Dermis blood vessel endothelial cell (primary cell): ENCODE measurements at regions not wholly inside any gene's neighbourhood (a gene's known extent, or its start where the extent isn't known, plus 50 kb on each side); places are given as distances from the start of the nearest gene placed in this dataset.
"Not testable (repeated sequence)": the region's sequence is repeated elsewhere in the genome, so short reads cannot be mapped to it uniquely, and the experiment has no call there.

Experiments used
- DNase-seq: peaks from one replicate; pipeline ENCODE4 v3.0.0; 2010

DNA sequence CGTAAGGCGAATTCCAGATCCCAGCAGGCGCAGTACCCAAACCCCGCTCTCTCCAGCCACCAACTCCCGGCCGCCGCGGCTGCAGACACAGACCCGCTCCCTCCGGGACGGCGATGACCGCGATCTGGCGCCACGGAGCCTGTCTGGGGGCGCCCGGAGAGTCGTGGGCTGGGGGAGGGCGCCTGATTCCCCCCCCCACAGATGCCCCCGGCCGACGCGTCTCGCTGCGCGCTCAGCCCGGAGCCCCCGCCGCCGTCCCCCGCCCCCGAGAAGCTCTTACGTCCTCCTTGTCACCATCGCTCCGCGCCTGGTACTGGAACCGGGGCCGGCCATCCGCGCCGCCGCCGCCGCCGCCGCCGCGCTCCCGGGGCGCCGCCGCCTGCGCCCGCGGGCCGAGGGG, 173.6 kb downstream of the ATP6V0E2 start:
- DNase-seq, result not testable (repeated sequence)

DNA sequence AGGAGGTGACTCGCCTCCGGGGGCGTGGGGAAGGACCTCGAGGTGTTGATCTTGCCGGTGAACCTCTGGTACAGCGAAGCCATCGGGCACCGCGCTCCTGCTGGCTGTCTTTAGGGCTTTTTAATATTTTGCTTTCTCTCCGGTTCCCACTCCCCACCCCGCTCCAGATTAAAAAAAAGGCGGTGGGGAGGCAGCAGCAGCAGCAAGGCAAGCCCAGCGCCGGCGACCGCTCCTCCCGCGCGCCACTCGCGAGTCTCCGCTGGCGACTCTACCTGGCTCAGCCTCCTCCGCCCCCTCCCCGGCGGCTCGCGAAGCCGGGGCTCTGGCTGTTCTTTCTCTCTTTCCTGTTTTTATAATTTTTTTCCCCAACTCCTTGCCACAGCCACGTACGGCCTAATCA, 174.0 kb downstream of the ATP6V0E2 start:
- not testable (repeated sequence) for DNase-seq

DNA sequence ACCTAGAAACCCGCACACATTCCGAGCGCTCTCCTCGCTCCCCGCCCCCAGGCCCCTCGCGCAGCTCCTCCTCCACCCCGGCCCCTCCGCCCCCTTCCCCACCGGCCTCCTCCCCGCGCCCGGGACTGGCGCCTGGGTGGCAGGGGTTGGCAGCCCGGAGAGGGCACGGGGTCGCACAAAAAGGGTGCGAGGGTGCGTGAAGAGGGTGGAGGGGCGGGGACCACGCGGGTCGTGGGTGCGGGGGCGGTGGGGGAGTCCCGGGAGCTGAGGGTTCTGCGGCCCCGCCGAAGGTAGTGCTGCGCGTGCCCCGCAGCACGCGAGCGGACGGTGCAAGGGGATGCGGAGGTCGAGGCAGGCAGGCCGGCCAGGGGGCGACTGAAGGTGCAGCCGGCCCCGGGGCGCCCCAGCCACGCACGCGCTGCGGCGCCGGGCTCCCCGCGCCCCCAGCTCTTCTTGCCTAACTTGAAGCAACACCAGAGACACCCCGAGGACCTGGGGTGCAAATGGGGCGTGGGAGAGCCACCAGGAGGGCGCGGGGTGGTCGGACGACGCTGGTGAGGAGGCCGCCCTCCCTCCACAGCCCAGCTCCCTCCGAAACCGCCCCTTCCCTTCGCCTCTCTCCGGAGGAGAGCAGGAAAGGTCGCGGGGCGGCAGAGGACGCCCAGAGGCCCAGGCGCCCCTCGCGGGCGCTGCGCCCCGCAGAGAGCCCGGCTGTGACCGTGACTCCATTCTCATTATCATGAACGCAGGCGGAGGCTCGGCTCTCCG, 174.7 kb downstream of the ATP6V0E2 start:
- DNase-seq, result not testable (repeated sequence)

DNA sequence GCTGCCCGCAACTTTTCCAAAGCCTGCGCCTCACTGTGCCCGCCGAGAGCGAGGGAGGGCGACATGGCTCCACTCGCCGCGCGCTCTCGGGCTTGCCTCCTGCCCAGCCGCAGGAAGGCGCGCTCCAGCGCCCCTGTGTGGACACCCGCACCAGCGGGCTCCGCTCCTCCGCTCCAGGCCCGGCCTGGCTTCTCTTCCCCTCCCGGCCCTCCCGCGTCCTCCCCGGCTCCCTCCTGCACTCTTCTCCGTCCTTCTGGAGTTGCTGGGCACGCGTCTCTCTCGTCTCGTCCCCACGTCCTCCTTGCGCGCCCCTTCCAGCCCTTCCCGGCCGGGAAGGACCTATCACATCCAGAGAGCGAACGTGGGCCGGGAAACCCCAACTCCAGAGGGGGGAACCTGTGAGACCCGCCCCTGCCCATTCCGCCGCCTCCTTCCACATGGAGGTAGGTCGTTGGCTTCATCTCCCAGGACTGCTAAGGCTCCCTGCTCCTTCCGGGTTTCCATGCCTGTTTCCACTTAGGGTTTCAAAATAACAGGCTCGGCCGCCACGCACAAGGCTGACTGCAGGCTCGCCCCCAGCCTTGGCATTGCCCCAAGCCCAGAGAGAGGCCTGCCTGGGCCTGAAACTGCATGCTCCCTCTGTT, 175.4 kb downstream of the ATP6V0E2 start:
- not testable (repeated sequence) for DNase-seq

DNA sequence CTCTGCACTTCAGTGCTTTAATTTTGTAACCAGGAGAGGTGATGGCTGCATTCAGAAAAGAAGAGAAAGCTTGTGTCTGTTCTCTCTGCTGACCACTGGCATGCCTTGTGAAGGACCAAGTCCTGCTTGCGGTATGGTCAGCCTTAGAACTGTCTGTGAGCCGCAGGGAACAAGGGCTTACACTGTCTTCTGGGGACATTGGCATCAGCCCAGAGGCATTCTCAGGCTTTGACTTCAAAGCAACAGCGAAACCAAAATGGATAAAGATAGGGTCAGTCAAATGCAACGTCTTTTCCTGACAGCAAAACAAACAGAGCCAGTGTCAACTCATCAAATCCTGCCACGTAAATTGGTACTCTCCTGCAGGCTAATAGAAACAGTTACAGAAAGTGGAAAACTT, 179.6 kb downstream of the ATP6V0E2 start:
- DNase-seq, result not testable (repeated sequence)

DNA sequence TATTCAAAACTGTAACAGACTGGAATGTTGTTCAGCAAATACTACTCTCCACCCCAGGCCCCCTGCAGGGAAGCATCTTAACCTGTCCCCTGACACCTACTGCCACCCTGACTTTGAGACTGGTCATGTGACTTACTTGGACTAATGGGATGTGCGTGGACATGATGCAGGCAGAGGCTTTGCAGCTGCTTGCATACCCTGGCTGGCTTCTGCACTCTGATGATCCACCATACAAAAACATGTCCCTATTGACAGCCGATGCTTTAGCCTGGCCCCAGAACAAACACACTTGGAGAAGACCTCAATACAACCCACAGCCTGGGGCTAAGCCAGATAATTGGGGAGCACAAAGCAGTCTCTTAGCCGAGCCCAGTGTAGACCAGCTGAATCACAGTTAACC, 180.5 kb downstream of the ATP6V0E2 start:
- DNase-seq, result not testable (repeated sequence)

DNA sequence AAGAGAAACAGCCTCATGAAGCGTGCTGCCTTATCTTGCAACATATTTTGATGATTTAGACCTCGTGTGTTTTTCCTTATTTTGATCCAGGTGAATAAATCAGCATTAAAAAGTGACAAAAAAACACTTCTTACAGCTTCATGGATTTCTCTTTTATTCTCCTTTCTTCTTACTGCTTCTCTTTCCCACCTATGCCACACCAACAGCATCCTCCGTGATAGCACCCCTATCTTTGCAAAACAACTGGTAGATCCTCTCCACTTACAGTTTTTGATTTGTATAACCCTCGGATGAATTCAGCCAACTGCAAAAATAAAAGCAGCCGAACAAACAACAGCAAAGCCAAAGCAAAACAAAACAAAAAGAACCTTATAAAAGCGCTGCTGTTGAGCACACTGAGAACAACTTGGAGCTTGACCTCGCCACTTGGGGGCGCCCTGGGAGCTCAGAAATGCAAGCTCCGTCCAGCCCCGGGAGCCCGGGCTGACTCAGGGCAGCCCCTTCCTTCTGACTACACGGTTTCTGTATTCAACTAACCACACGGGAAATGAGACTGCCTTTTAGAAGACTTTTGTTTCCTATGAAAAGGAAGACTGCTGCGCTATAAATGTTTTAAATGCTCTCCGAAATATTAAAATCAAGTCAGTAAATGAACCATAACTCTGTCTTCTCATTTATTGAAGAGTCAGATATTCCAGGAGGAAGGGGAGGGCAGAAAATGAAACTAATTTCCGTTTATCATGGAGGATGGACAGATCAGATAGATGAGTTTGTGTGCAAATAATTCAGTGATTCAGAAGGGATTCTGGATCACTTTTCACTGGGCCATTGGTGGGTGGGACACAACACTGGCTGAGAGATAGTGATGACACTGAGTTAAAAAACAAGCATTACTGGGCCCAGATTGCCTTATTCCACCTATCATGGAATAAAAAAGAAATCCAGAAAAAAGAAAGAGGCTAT, 186.8 kb downstream of the ATP6V0E2 start:
- not testable (repeated sequence) for DNase-seq

DNA sequence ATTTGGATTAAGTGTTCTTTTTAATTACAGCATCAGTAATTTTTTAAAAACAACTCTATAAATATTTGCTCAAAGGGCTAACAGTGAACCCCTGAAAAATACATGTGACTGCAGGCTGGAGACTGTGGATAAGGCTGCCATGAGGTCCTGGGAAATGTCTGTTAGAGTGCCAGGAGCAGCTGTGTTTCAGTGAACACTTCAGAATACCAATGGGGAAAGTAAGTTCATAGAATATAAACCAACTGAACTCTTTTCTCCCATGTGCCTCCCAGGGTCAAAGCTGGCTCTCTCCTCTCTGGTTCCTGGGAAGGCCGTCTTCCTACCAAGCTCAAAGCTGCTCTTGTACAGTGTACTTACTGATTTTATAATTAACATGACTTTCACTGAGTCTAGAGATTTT, 189.4 kb downstream of the ATP6V0E2 start:
- not testable (repeated sequence) for DNase-seq

DNA sequence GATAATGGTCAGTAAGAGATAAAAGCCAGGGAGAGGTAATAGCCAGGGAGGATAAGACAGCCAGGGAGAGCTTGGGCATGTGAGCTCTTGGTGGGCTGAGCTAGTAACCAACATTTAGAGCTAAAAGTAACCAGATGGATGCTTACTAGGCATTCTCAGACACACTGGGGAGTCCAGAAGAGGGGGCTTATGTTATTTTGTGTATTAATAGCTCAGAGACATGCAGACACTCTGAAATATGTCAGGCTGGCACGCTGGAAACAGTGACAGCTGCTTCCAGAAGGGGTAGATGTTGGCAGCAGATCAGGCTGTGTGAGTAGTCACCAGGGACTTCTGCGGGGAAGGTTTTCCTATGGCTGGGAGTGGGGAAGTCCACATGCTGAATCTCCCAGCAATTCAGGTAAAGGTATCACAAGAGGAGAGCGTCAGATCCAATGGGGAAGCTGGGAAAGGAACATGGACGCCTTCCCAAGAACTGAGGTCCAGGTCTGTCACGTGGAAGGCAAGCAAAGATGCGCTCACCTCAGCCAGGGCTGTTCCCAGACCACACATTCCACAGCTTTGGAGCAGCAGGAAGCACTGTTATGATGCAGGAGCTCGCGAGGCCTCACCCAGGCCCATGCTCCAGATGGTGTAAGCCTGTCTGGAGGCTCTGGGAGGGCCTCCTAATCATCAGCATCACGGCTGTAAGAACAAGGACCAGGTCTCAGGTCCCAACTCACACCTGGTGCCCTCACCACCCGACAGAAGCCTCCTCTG, 196.0 kb downstream of the ATP6V0E2 start:
- DNase-seq, result not testable (repeated sequence)

DNA sequence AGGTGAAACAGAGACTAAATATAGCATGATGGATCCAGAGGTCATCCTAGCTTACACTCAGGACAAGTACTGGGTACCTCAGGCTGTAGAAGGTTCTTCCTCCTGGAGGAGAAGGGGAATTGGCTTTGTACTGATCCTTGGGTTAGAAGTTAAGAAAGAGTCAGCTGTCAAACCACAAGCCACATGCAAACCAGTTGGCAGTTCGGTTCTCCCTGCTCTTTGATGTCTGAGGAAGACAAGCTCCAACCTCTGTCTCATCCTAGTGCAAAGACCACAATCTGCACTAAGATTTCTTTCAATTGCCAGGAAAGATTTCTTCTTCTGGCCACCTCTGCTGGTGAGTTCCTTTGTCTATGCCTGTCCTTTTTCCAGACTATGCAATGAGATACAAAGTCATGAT, 203.8 kb downstream of the ATP6V0E2 start:
- DNase-seq, result not testable (repeated sequence)

DNA sequence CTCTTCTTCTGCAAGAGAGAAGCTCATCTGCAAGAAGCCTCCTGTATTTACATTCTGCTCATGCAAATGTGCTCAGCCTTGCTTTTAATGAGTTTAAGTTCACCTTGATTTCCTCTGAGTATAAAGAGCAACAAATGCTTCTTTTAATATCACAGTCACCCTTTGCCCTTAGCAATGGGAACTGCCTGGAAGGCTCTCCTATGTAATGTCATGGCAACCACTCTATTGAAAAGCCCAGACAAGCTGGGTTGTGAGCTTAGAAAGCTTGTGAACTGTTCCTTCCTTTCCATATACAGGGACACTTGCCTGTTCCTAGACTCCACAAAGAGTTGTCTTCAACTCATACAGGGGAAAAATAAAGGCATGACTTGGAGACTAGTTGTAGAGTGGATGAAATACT, 208.1 kb downstream of the ATP6V0E2 start:
- not testable (repeated sequence) for DNase-seq

DNA sequence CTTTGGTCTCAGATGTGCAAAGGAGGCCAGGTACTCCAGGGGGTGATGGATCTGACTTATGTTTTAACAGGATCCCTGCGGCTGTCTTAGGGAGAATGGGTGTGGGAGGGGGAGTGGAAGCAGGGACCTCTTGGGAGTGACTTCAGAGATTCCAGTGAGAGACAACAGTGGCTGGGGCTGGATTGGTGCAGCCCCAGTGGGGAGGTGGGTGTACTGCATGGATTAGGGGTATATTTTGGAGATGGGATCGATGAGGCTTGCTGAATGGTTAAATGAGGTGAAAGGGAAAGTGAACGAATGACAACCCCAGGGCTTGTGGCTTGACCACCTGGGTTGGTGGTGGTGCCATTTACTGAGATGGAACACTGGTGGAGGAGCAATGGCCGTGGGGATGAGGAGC, 211.0 kb downstream of the ATP6V0E2 start:
- not testable (repeated sequence) for DNase-seq

DNA sequence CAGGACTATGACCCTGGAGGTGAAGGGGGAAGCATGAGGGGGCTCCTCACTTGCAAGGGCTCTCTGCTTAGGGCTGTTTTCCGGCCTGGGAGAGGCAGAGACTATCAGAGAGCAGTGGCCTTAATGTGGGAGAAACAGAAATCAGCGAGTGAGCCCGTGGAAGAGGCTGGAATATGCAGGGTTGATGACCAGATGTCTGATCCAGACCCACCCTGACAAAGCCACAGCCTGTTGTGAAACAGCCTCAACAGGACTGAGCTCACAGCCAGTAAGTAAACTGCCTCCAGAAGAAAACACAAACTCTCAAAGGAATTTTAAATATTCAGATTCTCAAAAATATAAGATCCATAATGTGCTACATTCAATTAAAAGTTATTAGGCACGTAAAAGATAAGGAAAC, 213.7 kb downstream of the ATP6V0E2 start:
- not testable (repeated sequence) for DNase-seq

DNA sequence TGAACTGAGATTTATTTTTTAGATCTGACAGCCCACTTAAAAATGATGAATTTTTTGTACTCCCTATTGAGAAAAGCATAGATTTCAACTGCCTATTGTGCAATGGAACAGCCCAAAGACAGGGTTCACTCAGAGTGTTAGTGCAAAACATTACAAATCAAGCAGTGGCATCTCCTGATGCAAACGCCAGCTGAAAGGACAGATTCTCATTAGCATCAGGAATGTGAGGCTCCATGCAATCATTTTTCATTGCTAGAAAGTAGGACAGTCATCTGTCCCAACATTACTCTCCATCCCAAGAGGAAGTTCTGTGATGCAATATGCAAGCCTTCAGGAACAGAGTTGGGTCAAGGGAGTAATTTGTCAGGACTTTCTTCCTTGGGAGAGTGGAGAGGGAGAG, 215.4 kb downstream of the ATP6V0E2 start:
- not testable (repeated sequence) for DNase-seq

DNA sequence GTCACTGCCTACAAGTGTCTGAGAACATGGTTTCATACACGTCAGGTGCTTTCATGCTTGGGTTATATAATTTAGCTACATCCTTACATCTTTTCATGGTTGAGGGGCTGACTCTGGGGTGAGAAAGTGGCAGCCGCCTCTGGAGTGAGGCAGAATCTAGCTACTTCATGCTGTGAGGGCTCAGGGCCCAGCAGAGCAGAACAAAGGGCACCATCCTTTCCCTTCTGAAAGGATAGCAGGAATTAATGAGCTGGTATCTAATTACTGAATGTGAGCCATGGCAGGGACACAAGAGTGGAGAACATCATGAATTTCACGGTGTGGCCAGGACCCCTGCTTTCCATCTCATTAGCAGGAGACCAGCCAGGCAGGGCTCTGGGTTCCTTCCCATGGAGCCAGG, 217.0 kb downstream of the ATP6V0E2 start:
- DNase-seq, result not testable (repeated sequence)

DNA sequence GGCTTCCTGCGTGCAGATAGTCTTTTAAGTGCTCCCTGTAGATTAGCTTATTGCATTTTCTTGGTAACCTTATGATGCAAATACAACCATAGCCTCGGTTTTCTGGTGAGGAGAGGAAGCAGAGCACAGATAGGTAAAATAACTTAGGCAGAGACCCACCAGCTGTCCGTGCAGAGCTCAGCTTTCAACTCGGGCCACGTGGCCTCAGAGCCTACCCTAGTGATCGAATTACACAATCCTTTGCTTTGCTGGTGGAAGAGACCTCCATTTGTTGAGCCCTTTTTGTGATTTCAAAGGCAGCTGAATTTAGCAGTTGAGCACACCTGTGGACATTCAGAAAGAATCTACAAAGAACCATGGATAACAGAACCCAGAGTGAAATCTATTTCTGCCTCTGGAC, 220.1 kb downstream of the ATP6V0E2 start:
- not testable (repeated sequence) for DNase-seq

DNA sequence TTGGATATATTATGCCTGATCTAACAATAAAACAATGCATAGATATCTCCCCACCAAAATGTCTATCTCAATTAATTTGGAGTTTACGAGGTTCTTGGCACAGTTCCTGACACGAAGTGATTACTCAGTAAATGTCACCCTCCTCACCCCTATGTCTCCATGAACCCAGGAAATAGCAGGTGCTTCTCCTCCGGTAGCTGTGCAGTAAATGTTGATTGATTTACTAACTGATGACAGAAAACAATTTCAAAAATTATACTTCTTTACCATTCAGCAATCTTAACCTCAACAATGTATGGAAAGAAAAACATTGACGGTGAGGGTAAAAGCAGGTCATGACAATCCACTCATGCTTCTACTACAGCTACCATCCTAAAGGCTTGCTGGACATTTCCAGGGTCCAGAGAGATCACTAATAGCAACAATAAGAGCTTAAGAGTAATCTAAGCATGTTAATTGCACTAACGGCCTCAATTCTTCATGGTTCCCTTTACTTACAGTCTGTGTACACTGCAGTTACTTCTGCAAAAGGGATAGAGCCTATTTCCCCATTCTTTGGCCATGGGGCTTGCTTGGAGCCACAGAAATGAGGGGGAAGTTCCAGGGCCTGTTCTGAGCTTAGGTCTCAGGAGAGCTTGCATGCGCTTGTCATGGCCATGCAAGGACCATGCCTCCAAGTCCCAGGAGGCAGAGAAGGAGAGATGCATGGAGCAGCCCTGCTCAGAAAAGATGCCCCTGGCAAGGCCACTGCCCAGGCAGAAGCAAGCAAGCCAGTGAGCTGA, 222.6 kb downstream of the ATP6V0E2 start:
- not testable (repeated sequence) for DNase-seq

DNA sequence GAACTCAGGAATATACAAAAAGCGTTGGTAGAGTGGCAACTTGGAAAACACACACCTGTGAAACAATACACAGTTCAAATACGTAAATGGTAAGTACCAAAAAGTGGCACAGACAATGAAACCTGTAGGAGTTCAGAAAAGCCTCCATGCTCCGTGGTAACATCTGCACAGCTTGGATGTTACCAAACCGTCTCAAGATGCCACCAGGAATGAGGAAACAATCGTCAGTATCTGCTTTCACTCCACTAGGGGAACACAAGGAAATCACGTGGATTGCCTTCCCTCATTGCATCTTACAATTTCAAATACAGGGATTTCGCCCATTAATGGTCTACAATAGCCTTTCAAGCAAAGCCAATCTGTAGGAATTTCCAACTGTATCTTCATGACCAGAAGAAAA, 224.6 kb upstream of the LRRC61 start:
- DNase-seq, result not testable (repeated sequence)

DNA sequence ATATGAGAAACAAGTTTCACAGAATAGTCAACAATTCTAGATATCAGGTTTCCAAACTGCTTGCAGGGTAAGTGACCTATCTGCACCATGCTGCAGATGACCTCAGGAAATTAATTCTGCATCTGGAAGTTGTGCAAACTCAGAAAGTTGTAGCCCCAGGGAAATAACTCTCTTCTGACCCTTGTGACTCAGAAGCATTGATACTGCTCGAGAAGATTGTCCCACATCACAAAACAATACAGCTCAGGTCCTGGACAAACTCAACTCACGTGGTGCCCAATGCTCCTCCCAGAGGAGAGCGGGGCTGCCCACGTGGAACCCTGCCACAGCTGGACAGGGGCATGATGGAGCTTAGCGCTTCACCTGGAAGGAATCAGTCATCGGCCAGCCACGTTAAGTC, 221.9 kb upstream of the LRRC61 start:
- DNase-seq, result not testable (repeated sequence)

DNA sequence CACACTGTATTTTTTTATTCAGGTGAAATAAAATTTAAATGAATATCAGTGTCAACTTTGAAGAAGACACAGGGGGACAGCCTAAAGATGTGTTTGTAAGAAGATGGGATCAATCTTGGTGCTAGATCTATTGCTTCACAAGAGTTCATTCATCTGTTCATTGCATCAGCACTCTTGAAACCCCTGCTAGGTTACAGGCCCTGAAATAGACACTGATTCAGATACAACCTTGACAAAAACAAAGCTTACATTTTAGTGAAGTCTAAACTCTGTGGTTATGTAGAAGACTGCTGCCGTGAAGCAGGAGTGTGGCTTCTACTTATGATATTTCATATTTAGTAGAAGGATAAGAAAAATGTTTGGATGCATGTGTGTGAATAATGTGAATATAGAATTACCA, 215.9 kb upstream of the LRRC61 start:
- not testable (repeated sequence) for DNase-seq

DNA sequence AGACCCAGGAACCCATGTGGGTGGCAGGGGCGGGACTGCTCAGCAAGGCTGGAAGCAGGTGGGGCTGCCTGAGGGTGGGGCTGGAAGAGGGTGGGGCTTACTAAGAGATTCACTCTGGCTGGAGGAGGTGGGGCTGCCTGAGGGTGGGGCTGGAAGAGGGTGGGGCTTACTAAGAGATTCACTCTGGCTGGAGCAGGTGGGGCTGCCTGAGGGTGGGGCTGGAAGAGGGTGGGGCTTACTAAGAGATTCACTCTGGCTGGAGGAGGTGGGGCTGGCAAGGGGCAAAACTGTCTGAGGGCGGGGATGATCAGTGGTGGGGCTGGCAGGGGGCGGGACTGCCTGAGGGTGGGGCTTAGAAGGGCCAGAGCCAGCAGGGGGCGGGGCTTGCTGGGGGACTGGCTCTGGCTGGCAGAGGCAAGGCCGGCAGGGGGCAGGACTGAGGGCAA, 212.8 kb upstream of the LRRC61 start:
- not testable (repeated sequence) for DNase-seq
